Stimulated activated CD8-positive, alpha-beta memory T cell treated with anti-CD3 and anti-CD28 coated beads, Interleukin-7, amount 100 ng/mL, for 4 hours (primary cell): ENCODE measurements at regions not wholly inside any gene's neighbourhood (a gene's known extent, or its start where the extent isn't known, plus 50 kb on each side); places are given as distances from the start of the nearest gene placed in this dataset.

Experiments used
- DNase-seq, 2 donors: peaks; one replicate each; pipeline ENCODE4 v3.0.0-alpha.2; 2020; ENCODE audit warnings: low read depth in 2 of 2

- no peak for DNase-seq
Observed at GRCh38 chr1:30479575-30479974, 243.8 kb downstream of the MATN1 start.

GRCh38 chr1:30478799-30479563 is 244.4 kb downstream of the MATN1 start:
- no peak for DNase-seq

- DNase-seq: no peak
Observed at GRCh38 chr1:30478283-30478682, 245.1 kb downstream of the MATN1 start.

GRCh38 chr1:30477588-30477987 is 245.8 kb downstream of the MATN1 start:
- no peak for DNase-seq

- DNase-seq: no peak
Observed at GRCh38 chr1:30476911-30477459, 246.4 kb downstream of the MATN1 start.

GRCh38 chr1:30476476-30476875 is 246.9 kb downstream of the MATN1 start:
- no peak for DNase-seq

GRCh38 chr1:30475966-30476365 is 247.4 kb downstream of the MATN1 start:
- no peak for DNase-seq

GRCh38 chr1:30475201-30475600 is 248.2 kb downstream of the MATN1 start:
- DNase-seq: no peak

- DNase-seq: no peak
Observed at GRCh38 chr1:30474818-30475200, 248.6 kb downstream of the MATN1 start.

GRCh38 chr1:30473922-30474817 is 249.2 kb downstream of the MATN1 start:
- DNase-seq: no peak

- no peak for DNase-seq
Observed at GRCh38 chr1:30472526-30472925, 250.9 kb downstream of the MATN1 start.

GRCh38 chr1:30472009-30472408 is 251.4 kb downstream of the MATN1 start:
- DNase-seq: no peak

- no peak for DNase-seq
Observed at GRCh38 chr1:30471307-30471706, 252.1 kb downstream of the MATN1 start.

GRCh38 chr1:30469426-30469825 is 254.0 kb downstream of the MATN1 start:
- DNase-seq: no peak

GRCh38 chr1:30467101-30467500 is 256.3 kb downstream of the MATN1 start:
- no peak for DNase-seq

GRCh38 chr1:30466610-30467009 is 256.8 kb downstream of the MATN1 start:
- no peak for DNase-seq

- no peak for DNase-seq
Observed at GRCh38 chr1:30466026-30466425, 257.4 kb downstream of the MATN1 start.

- no peak for DNase-seq
Observed at GRCh38 chr1:30465096-30465495, 258.3 kb downstream of the MATN1 start.

- DNase-seq: no peak
Observed at GRCh38 chr1:30464187-30464617, 259.2 kb downstream of the MATN1 start.

- DNase-seq: no peak
Observed at GRCh38 chr1:30462826-30463425, 260.5 kb downstream of the MATN1 start.

- DNase-seq: no peak
Observed at GRCh38 chr1:30462166-30462565, 261.2 kb downstream of the MATN1 start.

GRCh38 chr1:30461640-30462039 is 261.7 kb downstream of the MATN1 start:
- DNase-seq: no peak
